ENCODE measurements at regions not wholly inside any gene's neighbourhood (a gene's known extent, or its start where the extent isn't known, plus 50 kb on each side); places are given as distances from the start of the nearest gene placed in this dataset.
A peak's percentile ranks its signal among the peaks of the same experiment; 100 is the strongest.

DNA sequence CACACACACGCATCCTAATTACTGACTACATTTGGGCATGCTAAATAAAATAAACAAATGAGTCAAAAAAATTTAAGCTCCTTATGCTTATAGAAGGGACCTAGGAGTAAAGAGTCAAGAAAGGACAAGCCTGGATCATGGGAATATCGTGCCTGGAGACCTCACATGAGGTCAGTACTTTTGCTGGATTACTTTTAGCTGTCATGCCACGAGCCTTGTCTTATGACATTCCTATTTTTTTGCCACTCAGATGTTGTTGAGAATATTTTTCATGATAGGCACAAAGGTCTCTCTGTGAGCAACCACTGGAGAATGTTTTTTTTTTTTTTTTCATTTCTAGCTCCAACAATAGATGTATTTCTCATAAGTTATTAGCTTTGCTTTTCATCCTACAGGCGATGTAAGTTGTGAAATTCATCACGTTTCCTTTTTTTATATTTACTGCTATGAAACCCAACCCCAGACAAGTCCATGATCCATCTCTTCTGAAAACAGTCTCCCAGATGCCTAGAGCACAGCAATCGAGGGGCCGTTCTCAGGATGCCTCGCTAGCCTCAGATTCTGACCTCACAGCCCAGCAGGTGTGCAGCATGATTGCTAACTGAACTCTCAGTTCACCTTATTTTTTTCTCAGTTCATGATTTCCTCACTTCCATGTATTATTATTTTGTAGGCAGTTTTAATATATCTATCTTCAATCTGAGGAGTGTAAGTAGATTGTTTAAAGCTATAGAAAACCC is 464.5 kb downstream of the IRS1 start:
- TF ChIP-seq, protein P1, sequence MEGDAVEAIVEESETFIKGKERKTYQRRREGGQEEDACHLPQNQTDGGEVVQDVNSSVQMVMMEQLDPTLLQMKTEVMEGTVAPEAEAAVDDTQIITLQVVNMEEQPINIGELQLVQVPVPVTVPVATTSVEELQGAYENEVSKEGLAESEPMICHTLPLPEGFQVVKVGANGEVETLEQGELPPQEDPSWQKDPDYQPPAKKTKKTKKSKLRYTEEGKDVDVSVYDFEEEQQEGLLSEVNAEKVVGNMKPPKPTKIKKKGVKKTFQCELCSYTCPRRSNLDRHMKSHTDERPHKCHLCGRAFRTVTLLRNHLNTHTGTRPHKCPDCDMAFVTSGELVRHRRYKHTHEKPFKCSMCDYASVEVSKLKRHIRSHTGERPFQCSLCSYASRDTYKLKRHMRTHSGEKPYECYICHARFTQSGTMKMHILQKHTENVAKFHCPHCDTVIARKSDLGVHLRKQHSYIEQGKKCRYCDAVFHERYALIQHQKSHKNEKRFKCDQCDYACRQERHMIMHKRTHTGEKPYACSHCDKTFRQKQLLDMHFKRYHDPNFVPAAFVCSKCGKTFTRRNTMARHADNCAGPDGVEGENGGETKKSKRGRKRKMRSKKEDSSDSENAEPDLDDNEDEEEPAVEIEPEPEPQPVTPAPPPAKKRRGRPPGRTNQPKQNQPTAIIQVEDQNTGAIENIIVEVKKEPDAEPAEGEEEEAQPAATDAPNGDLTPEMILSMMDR (IDR thresholded peaks at IDR 0.05), result no peak
- H3K4me1 ChIP-seq (ENCODE audit: control insufficient read depth in 1 of 2, insufficient read depth in 1 of 2, low read depth in 1 of 2, low read length in 1 of 2), result peaks cover 0 to 11% of the 10 kb centered on the region in 2 experiments
- H3K36me3 ChIP-seq, result no peaks in the 10 kb centered on the region
- H3K4me3 ChIP-seq (ENCODE audit: low read depth in 1 of 2, low read length in 1 of 2), result no peak overlapping the region
- H3K9me3 ChIP-seq, result no peaks in the 10 kb centered on the region
- H3K27me3 ChIP-seq, result no peaks in the 10 kb centered on the region
- H3K27ac ChIP-seq, result no peak overlapping the region

DNA sequence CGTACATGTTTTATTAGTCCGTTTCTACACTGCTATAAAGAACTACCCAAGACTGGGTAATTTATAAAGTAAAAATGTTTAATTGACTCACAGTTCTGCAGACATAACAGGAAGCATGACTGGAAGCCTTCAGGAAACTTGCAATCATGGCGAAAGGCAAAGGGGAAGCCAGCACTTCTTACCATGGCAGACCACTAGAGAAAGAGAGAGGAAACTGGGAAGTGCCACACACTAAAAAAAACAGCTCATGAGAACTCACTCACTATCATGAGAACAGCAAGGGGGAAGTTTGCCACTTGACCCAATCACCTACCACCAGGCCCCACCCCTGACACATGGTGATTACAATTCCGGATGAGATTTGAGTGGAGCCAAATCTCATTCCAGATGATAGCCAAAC is 466.2 kb downstream of the IRS1 start:
- H3K27ac ChIP-seq, result peak overlapping the region; percentile 47
- TF ChIP-seq, protein P1 (IDR thresholded peaks at IDR 0.05), result no peak
- no peaks in the 10 kb centered on the region for H3K9me3 ChIP-seq

DNA sequence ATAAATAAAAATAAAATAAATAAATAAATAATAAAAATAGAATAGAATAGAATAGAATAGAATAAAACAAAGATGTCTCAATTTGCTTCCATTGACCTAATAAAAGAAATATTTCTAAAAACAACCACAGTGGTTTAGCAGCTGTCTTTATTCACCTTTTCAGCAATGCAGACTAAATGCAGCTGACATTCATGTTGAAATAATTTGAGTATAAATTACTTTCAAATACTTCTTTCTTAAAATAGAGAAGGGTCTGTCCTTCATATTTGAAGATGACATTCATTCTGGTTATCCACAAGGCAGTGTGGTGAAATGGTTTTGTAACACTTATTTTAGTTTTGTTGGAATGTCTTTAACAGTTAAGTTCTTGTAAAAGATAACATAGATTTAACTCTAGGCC is 469.4 kb downstream of the IRS1 start:
- Histone ChIP-seq H3K27me3 (no peaks in the 10 kb centered on the region), H3K4me1 (ENCODE audit: control insufficient read depth in 1 of 2, insufficient read depth in 1 of 2, low read depth in 1 of 2, low read length in 1 of 2) (peaks cover 15 to 25% of the 10 kb centered on the region in 2 experiments), H3K4me3 (ENCODE audit: low read depth in 1 of 2, low read length in 1 of 2) (no peak overlapping the region), H3K36me3 (no peaks in the 10 kb centered on the region), H3K27ac (no peak overlapping the region), H3K9me3 (no peaks in the 10 kb centered on the region)
- TF ChIP-seq, protein P1 (IDR thresholded peaks at IDR 0.05), result no peak

More for the DNA sequence above, 466.2 kb downstream of the IRS1 start:
- Histone ChIP-seq H3K27me3 (no peaks in the 10 kb centered on the region), H3K4me1 (ENCODE audit: control insufficient read depth in 1 of 2, insufficient read depth in 1 of 2, low read depth in 1 of 2, low read length in 1 of 2) (peaks cover 0 to 11% of the 10 kb centered on the region in 2 experiments), H3K36me3 (no peaks in the 10 kb centered on the region), H3K4me3 (ENCODE audit: low read depth in 1 of 2, low read length in 1 of 2) (no peak overlapping the region)

DNA sequence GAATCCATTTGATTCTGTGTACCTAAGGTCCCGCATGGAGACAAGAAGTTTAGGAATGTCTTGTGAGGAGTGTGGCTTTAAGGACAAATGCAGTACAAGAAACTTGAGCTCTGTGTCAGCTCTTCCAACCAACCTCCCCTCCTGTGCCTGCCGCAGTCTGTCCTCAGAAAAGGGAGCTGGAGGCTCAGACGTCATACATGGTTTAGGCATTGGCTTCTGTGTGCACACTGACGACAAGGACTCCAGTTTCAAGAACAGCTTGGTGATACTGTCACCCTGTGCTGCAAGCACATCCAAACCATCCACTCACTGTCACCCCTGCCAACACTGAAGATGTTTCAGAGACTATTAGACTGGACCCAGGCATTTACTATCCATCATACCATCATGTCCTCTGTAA is 470.4 kb downstream of the IRS1 start:
- H3K4me1 ChIP-seq (ENCODE audit: control insufficient read depth in 1 of 2, insufficient read depth in 1 of 2, low read depth in 1 of 2, low read length in 1 of 2), result peaks cover 23 to 33% of the 10 kb centered on the region in 2 experiments
- TF ChIP-seq, protein P1 (IDR thresholded peaks at IDR 0.05), result no peak
- H3K4me3 ChIP-seq (ENCODE audit: low read depth in 1 of 2, low read length in 1 of 2), result no peak overlapping the region
- H3K27ac ChIP-seq, result no peak overlapping the region
- no peaks in the 10 kb centered on the region for H3K27me3 ChIP-seq
- H3K9me3 ChIP-seq, result no peaks in the 10 kb centered on the region
- no peaks in the 10 kb centered on the region for H3K36me3 ChIP-seq

DNA sequence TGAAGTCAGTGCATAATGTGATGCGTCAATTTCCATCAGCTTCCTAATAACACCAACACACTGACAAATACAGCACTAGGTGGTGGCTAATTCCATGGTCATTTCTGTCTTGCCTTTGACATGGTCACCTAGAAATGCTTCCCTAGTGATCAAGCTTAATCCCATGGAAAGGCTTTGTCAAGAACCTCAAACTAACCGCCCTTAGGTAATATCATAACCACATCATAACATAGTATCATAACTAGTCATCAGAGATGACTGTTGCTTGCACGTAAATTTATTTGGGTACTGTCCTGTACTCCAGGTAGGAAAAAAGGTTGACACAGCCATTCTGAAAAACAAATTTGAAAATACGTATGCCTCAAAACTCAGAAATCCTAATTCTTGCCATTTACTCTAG is 471.8 kb downstream of the IRS1 start:
- Histone ChIP-seq H3K4me3 (ENCODE audit: low read depth in 1 of 2, low read length in 1 of 2) (no peak overlapping the region), H3K9me3 (no peaks in the 10 kb centered on the region), H3K4me1 (ENCODE audit: control insufficient read depth in 1 of 2, insufficient read depth in 1 of 2, low read depth in 1 of 2, low read length in 1 of 2) (peaks cover 23% of the 10 kb centered on the region in 2 experiments), H3K36me3 (no peaks in the 10 kb centered on the region), H3K27me3 (no peaks in the 10 kb centered on the region), H3K27ac (no peak overlapping the region)
- TF ChIP-seq, protein P1 (IDR thresholded peaks at IDR 0.05), result no peak

Data from neutrophil (primary cell).